H1 (cell line): ENCODE measurements at regions not wholly inside any gene's neighbourhood (a gene's known extent, or its start where the extent isn't known, plus 50 kb on each side); places are given as distances from the start of the nearest gene placed in this dataset.

ENCODE experiments used
- CTCF ChIA-PET: fragments of 300-600 bp; sonication (Branson Sonifier 250); formaldehyde crosslinking; loops from one replicate; lab custom pipeline; 2021; ENCODE audit not compliant: partially characterized antibody; lab: Charles Lee
- POLR2A ChIA-PET: fragments of 300-600 bp; sonication (Branson Sonifier 250); formaldehyde crosslinking; loops from one replicate; lab custom pipeline; 2021; ENCODE audit warnings: inconsistent platforms; ENCODE audit not compliant: partially characterized antibody; lab: Charles Lee
- DNase-seq, 2 experiments: peaks; one replicate each; pipeline versions ENCODE4 v3.0.0 to v3.0.0-alpha.2; 2010 to 2022; ENCODE audit warnings: low spot score in 2 of 2, low read depth in 1 of 2, mixed read lengths in 1 of 2
- FAIRE-seq: peaks from 2 replicates; lab custom pipeline; 2011; peaks lifted over from hg19 to GRCh38; lab: Jason Lieb, UNC
- H2AFZ ChIP-seq: 2 replicates; pipeline ENCODE4 v1.8.1; 2012; ENCODE audit warnings: low read length, inconsistent platforms
- H2AK5ac ChIP-seq: 2 replicates; pipeline ENCODE4 v1.6.1; 2013; ENCODE audit warnings: low read depth, low read length
- H2BK120ac ChIP-seq: replicated peaks from 2 replicates; pipeline ENCODE3; 2013; ENCODE audit warnings: low read depth, low read length, inconsistent platforms
- H2BK12ac ChIP-seq: 2 replicates; pipeline ENCODE4 v1.6.1; 2013; ENCODE audit warnings: low read depth, low read length
- H2BK15ac ChIP-seq: 2 replicates; pipeline ENCODE4 v1.6.1; 2013; ENCODE audit warnings: low read length
- H2BK20ac ChIP-seq: 2 replicates; pipeline ENCODE4 v1.6.1; 2013; ENCODE audit warnings: low read length
- H2BK5ac ChIP-seq: 2 replicates; pipeline ENCODE4 v1.6.1; 2013; ENCODE audit warnings: low read depth, low read length
- H3K14ac ChIP-seq: 2 replicates; pipeline ENCODE4 v1.6.1; 2013; ENCODE audit warnings: inconsistent platforms; ENCODE audit not compliant: insufficient read length
- H3K18ac ChIP-seq: 2 replicates; pipeline ENCODE4 v1.6.1; 2013; ENCODE audit warnings: low read length; ENCODE audit errors: extremely low read depth
- H3K23ac ChIP-seq: 2 replicates; pipeline ENCODE4 v1.6.1; 2013; ENCODE audit warnings: inconsistent platforms; ENCODE audit not compliant: insufficient read length
- H3K23me2 ChIP-seq: 2 replicates; pipeline ENCODE4 v1.6.1; 2013; ENCODE audit warnings: low read depth, low read length
- H3K27ac ChIP-seq: 2 replicates; pipeline ENCODE4 v1.6.1; 2011; ENCODE audit warnings: low read depth, low read length, inconsistent platforms
- H3K27me3 ChIP-seq, 4 experiments: replicated peaks in 1 of 4; 1 replicate in 1 of 4; 2 replicates in 3 of 4; pipeline versions ENCODE4 v1.6.1 to v1.8.1; 2011 to 2013; ENCODE audit warnings: low read length in 3 of 4, mild to moderate bottlenecking in 3 of 4, inconsistent platforms in 2 of 4, mixed read lengths in 2 of 4, moderate library complexity in 1 of 4; ENCODE audit not compliant: control insufficient read depth in 3 of 4, insufficient read depth in 3 of 4; ENCODE audit errors: extremely low read depth in 1 of 4
- H3K36me3 ChIP-seq, 4 experiments: 2 replicates each; pipeline versions ENCODE4 v1.6.1 to v1.8.1; 2011 to 2013; ENCODE audit warnings: mild to moderate bottlenecking in 4 of 4, low read length in 3 of 4, moderate library complexity in 2 of 4, control low read depth in 1 of 4, inconsistent platforms in 1 of 4; ENCODE audit not compliant: insufficient read depth in 4 of 4, control insufficient read depth in 2 of 4
- H3K4ac ChIP-seq: replicated peaks from 2 replicates; pipeline ENCODE3; 2013; ENCODE audit warnings: low read length, low read depth, mixed read lengths, inconsistent platforms; ENCODE audit not compliant: insufficient read length
- H3K4me1 ChIP-seq, 4 experiments: replicated peaks in 1 of 4; 1 replicate in 1 of 4; 2 replicates in 3 of 4; pipeline versions ENCODE4 v1.6.1 to v1.8.1; 2011 to 2013; ENCODE audit warnings: low read length in 3 of 4, inconsistent platforms in 2 of 4, mixed read lengths in 1 of 4; ENCODE audit not compliant: insufficient read depth in 4 of 4, control insufficient read depth in 3 of 4
- H3K4me2 ChIP-seq, 2 experiments: 2 replicates each; pipeline versions ENCODE4 v1.6.1 to v1.8.1; 2011 to 2013; ENCODE audit warnings: low read depth in 2 of 2, low read length in 2 of 2, control low read depth in 1 of 2, inconsistent platforms in 1 of 2, mild to moderate bottlenecking in 1 of 2; ENCODE audit not compliant: insufficient read depth in 1 of 2
- H3K4me3 ChIP-seq, 4 experiments: fragments of 200-600, 300-600 bp in 1 of 4; sonication (generic), shearing (Covaris generic), sonication (Bioruptor Twin) in 1 of 4; 2 replicates each; pipeline versions ENCODE4 v1.5.1 to v1.8.1; 2011 to 2016; ENCODE audit warnings: low read length in 4 of 4, low read depth in 3 of 4, control low read depth in 2 of 4, inconsistent platforms in 2 of 4, mild to moderate bottlenecking in 2 of 4, mixed read lengths in 1 of 4, moderate library complexity in 1 of 4; ENCODE audit not compliant: insufficient read depth in 2 of 4; ENCODE audit errors: extremely low read depth in 1 of 4
- H3K56ac ChIP-seq: replicated peaks from 2 replicates; pipeline ENCODE3; 2013; ENCODE audit warnings: low read depth, mild to moderate bottlenecking, mixed read lengths, low read length, inconsistent platforms; ENCODE audit not compliant: insufficient read length
- H3K79me1 ChIP-seq: 2 replicates; pipeline ENCODE4 v1.6.1; 2013; ENCODE audit warnings: low read depth, low read length, control low read depth
- H3K79me2 ChIP-seq, 2 experiments: 2 replicates each; pipeline versions ENCODE4 v1.6.1 to v1.8.1; 2012 to 2013; ENCODE audit warnings: low read length in 2 of 2, mild to moderate bottlenecking in 2 of 2, inconsistent platforms in 1 of 2; ENCODE audit not compliant: insufficient read depth in 2 of 2, control insufficient read depth in 1 of 2
- H3K9ac ChIP-seq, 4 experiments: replicated peaks in 1 of 4; 1 replicate in 1 of 4; 2 replicates in 3 of 4; pipeline versions ENCODE4 v1.6.1 to v1.8.1; 2011 to 2013; ENCODE audit warnings: low read depth in 3 of 4, low read length in 3 of 4, control low read depth in 2 of 4, mild to moderate bottlenecking in 2 of 4, moderate library complexity in 2 of 4, inconsistent platforms in 1 of 4; ENCODE audit errors: extremely low read depth in 1 of 4
- H3K9me3 ChIP-seq, 2 experiments: 2 replicates each; pipeline versions ENCODE4 v1.6.1 to v1.8.1; 2012 to 2013; ENCODE audit warnings: mild to moderate bottlenecking in 2 of 2, moderate library complexity in 2 of 2, control low read depth in 1 of 2, inconsistent platforms in 1 of 2, low read depth in 1 of 2, low read length in 1 of 2, mixed read lengths in 1 of 2; ENCODE audit not compliant: insufficient read depth in 2 of 2
- H4K20me1 ChIP-seq, 2 experiments: replicated peaks in 1 of 2; 2 replicates each; pipeline versions ENCODE3 to v1.8.1; 2011 to 2013; ENCODE audit warnings: inconsistent platforms in 2 of 2, low read length in 2 of 2, mild to moderate bottlenecking in 1 of 2; ENCODE audit not compliant: insufficient read depth in 2 of 2, control insufficient read depth in 1 of 2
- H4K5ac ChIP-seq: 2 replicates; pipeline ENCODE4 v1.6.1; 2013; ENCODE audit warnings: low read length, low read depth, mixed read lengths, inconsistent platforms; ENCODE audit not compliant: insufficient read length
- H4K8ac ChIP-seq: 2 replicates; pipeline ENCODE4 v1.8.0; 2013; ENCODE audit warnings: mild to moderate bottlenecking, moderate library complexity, low read length, inconsistent platforms; ENCODE audit not compliant: insufficient read depth; ENCODE audit errors: extremely low read depth
- H4K91ac ChIP-seq: replicated peaks from 2 replicates; pipeline ENCODE3; 2013; ENCODE audit warnings: low read length, mixed read lengths, inconsistent platforms; ENCODE audit not compliant: insufficient read length
- JUND ChIP-seq: IDR thresholded peaks from 2 replicates; pipeline ENCODE4 v1.6.1; 2011; ENCODE audit warnings: mild to moderate bottlenecking, improper control_type of control experiment, low read length
- KDM5A ChIP-seq: fragments of 200-600 bp; IDR thresholded peaks from 2 replicates; pipeline ENCODE4 v1.7.1; 2012; ENCODE audit warnings: mild to moderate bottlenecking, low read length, inconsistent platforms, mixed read lengths
- NRF1 ChIP-seq: IDR thresholded peaks from 2 replicates; pipeline ENCODE4 v1.6.1; 2011; ENCODE audit warnings: mild to moderate bottlenecking, low read depth, low read length, improper control_type of control experiment
- SAP30 ChIP-seq: fragments of 300-600 bp; sonication (generic); IDR thresholded peaks from 2 replicates; pipeline ENCODE4 v1.7.1; 2012; ENCODE audit warnings: low read length, moderate library complexity, mild to moderate bottlenecking, inconsistent platforms; ENCODE audit not compliant: insufficient read depth, insufficient replicate concordance
- SUZ12 ChIP-seq: fragments of 200-600 bp; sonication (generic); IDR thresholded peaks from 2 replicates; pipeline ENCODE4 v1.6.1; 2012; ENCODE audit warnings: mild to moderate bottlenecking, inconsistent platforms, low read length, moderate library complexity, mixed read lengths
- TEAD4 ChIP-seq: IDR thresholded peaks from 2 replicates; pipeline ENCODE4 v1.6.1; 2012; ENCODE audit warnings: low read depth, low read length, inconsistent platforms, mixed read lengths
- WGBS, 2 experiments: shearing (Covaris generic) in 1 of 2; methylation state at CpG; one replicate each; pipeline versions ENCODE4 v1.1.6 to v1.1.7; 2013 to 2015; ENCODE audit warnings: low lambda C conversion rate in 2 of 2, mixed read lengths in 2 of 2, inconsistent platforms in 1 of 2, low coverage in 1 of 2, missing lambda C conversion rate in 1 of 2; ENCODE audit not compliant: insufficient replicate concordance in 2 of 2, insufficient coverage in 1 of 2, insufficient read length in 1 of 2; ENCODE audit errors: extremely low coverage in 1 of 2, missing lambda C conversion rate in 1 of 2; 5-methylcytosine and 5-hydroxymethylcytosine counted together
- TF ChIP-seq, protein P1 (sequence below), 3 experiments: IDR thresholded peaks; 1 replicate in 2 of 3; 2 replicates in 1 of 3; pipeline versions ENCODE4 v1.5.1 to v1.6.1; 2011; ENCODE audit warnings: low read length in 3 of 3, mild to moderate bottlenecking in 3 of 3, inconsistent platforms in 2 of 3, low read depth in 1 of 3, moderate library complexity in 1 of 3; ENCODE audit not compliant: insufficient read depth in 1 of 3; ENCODE audit errors: control extremely low read depth in 1 of 3

DNA sequence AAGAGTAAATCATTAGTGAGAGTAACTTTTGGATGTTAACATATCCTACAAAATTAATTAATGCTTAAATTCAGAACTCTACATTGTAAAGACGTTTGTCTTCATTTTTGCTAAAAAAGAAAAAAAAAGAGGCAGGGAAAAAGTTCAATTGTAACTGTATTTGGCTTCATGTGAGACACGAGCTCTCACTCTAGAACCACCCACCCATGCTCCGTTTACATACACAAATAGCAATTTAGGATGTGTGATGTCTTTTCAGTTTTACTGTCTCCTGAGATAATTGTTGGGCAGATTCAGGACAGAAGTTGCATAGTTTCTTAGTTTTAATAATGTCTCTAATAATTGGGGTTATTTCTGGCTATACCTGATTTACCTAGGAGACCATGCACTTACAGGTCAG, 248.6 kb downstream of the AASDHPPT start:
- no peak overlapping the region for H2BK20ac ChIP-seq

More for the DNA sequence above, 248.6 kb downstream of the AASDHPPT start:
- no peak overlapping the region for H4K8ac ChIP-seq
- no peaks in the 10 kb centered on the region for H3K23me2 ChIP-seq
- no peak overlapping the region for H2AK5ac ChIP-seq
- no peak overlapping the region for H2AFZ ChIP-seq
- H3K27ac ChIP-seq, result no peak overlapping the region
- CTCF ChIA-PET, result no interaction called here
- FAIRE-seq, result no peak
- TF ChIP-seq JUND (no peak), TEAD4 (no peak), SUZ12 (no peak), NRF1 (no peak), KDM5A (no peak), SAP30 (no peak)
- TF ChIP-seq, protein P1, sequence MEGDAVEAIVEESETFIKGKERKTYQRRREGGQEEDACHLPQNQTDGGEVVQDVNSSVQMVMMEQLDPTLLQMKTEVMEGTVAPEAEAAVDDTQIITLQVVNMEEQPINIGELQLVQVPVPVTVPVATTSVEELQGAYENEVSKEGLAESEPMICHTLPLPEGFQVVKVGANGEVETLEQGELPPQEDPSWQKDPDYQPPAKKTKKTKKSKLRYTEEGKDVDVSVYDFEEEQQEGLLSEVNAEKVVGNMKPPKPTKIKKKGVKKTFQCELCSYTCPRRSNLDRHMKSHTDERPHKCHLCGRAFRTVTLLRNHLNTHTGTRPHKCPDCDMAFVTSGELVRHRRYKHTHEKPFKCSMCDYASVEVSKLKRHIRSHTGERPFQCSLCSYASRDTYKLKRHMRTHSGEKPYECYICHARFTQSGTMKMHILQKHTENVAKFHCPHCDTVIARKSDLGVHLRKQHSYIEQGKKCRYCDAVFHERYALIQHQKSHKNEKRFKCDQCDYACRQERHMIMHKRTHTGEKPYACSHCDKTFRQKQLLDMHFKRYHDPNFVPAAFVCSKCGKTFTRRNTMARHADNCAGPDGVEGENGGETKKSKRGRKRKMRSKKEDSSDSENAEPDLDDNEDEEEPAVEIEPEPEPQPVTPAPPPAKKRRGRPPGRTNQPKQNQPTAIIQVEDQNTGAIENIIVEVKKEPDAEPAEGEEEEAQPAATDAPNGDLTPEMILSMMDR (IDR thresholded peaks at IDR 0.05; ENCODE audit: control extremely low read depth in 1 of 3, insufficient read depth in 1 of 3, low read depth in 1 of 3, low read length in 3 of 3), result no peak
- H3K4me3 ChIP-seq, result no peak overlapping the region
- DNase-seq, result no peak
- no peak overlapping the region for H3K4ac ChIP-seq
- WGBS, 2 experiments, result 89% methylated on average over 3 of the region's 3 CpGs; no CpG with 5 or more reads in 1 of the 2 experiments
- H3K23ac ChIP-seq, result no peak overlapping the region
- peaks cover 3 to 8% (median 5%) of the 10 kb centered on the region in 4 experiments; a peak in 6 of 7 replicates for H3K4me1 ChIP-seq
- no peak overlapping the region for H3K18ac ChIP-seq
- no peak overlapping the region for H4K91ac ChIP-seq
- no peak overlapping the region for H3K56ac ChIP-seq
- H3K79me2 ChIP-seq, result no peaks in the 10 kb centered on the region
- H2BK15ac ChIP-seq, result no peak overlapping the region
- H3K36me3 ChIP-seq, result no peaks in the 10 kb centered on the region
- no peak overlapping the region for H2BK120ac ChIP-seq
- H2BK12ac ChIP-seq, result no peak overlapping the region
- H4K5ac ChIP-seq, result no peak overlapping the region
- H3K27me3 ChIP-seq, result no peaks in the 10 kb centered on the region
- H3K9me3 ChIP-seq, result no peaks in the 10 kb centered on the region
- H2BK5ac ChIP-seq, result no peak overlapping the region
- no peak overlapping the region for H3K14ac ChIP-seq
- no peak overlapping the region for H3K9ac ChIP-seq
- no peak overlapping the region; a peak in 1 of 4 replicates for H3K4me2 ChIP-seq
- H4K20me1 ChIP-seq, result no peaks in the 10 kb centered on the region
- H3K79me1 ChIP-seq, result no peaks in the 10 kb centered on the region
- POLR2A ChIA-PET, result no interaction called here
